ENCODE measurements at regions not wholly inside any gene's neighbourhood (a gene's known extent, or its start where the extent isn't known, plus 50 kb on each side); places are given as distances from the start of the nearest gene placed in this dataset.

- intact Hi-C loops (cut with micrococcal nuclease): no loop called here
- H3K36me3 Mint-ChIP-seq: no peaks in the 10 kb centered on the region
- H3K27ac Mint-ChIP-seq: no peak overlapping the region
- DNase-seq: no peak
- H3K4me1 Mint-ChIP-seq: no peaks in the 10 kb centered on the region
- 80% methylated on average over 7 of the region's 7 CpGs for WGBS (ENCODE audit: insufficient coverage)
- no peak for TF ChIP-seq CTCF (IDR thresholded peaks at IDR 0.05)
- Histone ChIP-seq H3K4me1 (ENCODE audit: control insufficient read depth, insufficient read depth, low read length) (no peaks in the 10 kb centered on the region), H3K27me3 (ENCODE audit: control insufficient read depth, insufficient read depth, low read length) (no peaks in the 10 kb centered on the region), H3K4me3 (ENCODE audit: low read length) (no peak overlapping the region), H3K36me3 (ENCODE audit: control insufficient read depth, insufficient read depth, low read length) (no peaks in the 10 kb centered on the region), H3K9me3 (ENCODE audit: control insufficient read depth, insufficient read depth, low read length) (no peaks in the 10 kb centered on the region), H3K27ac (ENCODE audit: low read length) (no peak overlapping the region)
- no peaks in the 10 kb centered on the region for H3K27me3 Mint-ChIP-seq (ENCODE audit: low read depth in 2 of 2)
- H3K4me3 Mint-ChIP-seq: no peak overlapping the region
- no peak for ATAC-seq
- H3K9me3 Mint-ChIP-seq: peaks cover 0 to 6% of the 10 kb centered on the region in 2 donors
Observed at GRCh38 chr10:64011912-64012714, 490.9 kb downstream of the REEP3 start.

- Mint-ChIP-seq H3K27ac (no peak overlapping the region), H3K9me3 (peaks cover 3 to 6% of the 10 kb centered on the region in 2 donors), H3K4me1 (no peaks in the 10 kb centered on the region), H3K36me3 (no peaks in the 10 kb centered on the region), H3K4me3 (no peak overlapping the region), H3K27me3 (ENCODE audit: low read depth in 2 of 2) (no peaks in the 10 kb centered on the region)
- no peak for TF ChIP-seq CTCF (IDR thresholded peaks at IDR 0.05)
- H3K4me1 ChIP-seq (ENCODE audit: control insufficient read depth, insufficient read depth, low read length): no peaks in the 10 kb centered on the region
- H3K4me3 ChIP-seq (ENCODE audit: low read length): no peak overlapping the region
- H3K27ac ChIP-seq (ENCODE audit: low read length): no peak overlapping the region
- no peaks in the 10 kb centered on the region for H3K27me3 ChIP-seq (ENCODE audit: control insufficient read depth, insufficient read depth, low read length)
- ATAC-seq (no peak), DNase-seq (no peak)
- WGBS (ENCODE audit: insufficient coverage): 88% methylated on average over 1 of the region's 1 CpG
- intact Hi-C loops (cut with micrococcal nuclease): no loop called here
- H3K36me3 ChIP-seq (ENCODE audit: control insufficient read depth, insufficient read depth, low read length): no peaks in the 10 kb centered on the region
- no peaks in the 10 kb centered on the region for H3K9me3 ChIP-seq (ENCODE audit: control insufficient read depth, insufficient read depth, low read length)
Observed at GRCh38 chr10:64014281-64014680, 493.1 kb downstream of the REEP3 start.

GRCh38 chr10:64023926-64024470 is 502.8 kb downstream of the REEP3 start:
- WGBS (ENCODE audit: insufficient coverage): 86% methylated on average over 4 of the region's 4 CpGs
- no peak for TF ChIP-seq CTCF (IDR thresholded peaks at IDR 0.05)
- H3K36me3 ChIP-seq (ENCODE audit: control insufficient read depth, insufficient read depth, low read length): no peaks in the 10 kb centered on the region
- no peaks in the 10 kb centered on the region for H3K9me3 ChIP-seq (ENCODE audit: control insufficient read depth, insufficient read depth, low read length)
- no peaks in the 10 kb centered on the region for H3K4me1 ChIP-seq (ENCODE audit: control insufficient read depth, insufficient read depth, low read length)
- Mint-ChIP-seq H3K4me3 (no peak overlapping the region), H3K27me3 (ENCODE audit: low read depth in 2 of 2) (no peaks in the 10 kb centered on the region), H3K9me3 (peaks cover 0 to 2% of the 10 kb centered on the region in 2 donors), H3K36me3 (no peaks in the 10 kb centered on the region), H3K4me1 (no peaks in the 10 kb centered on the region), H3K27ac (no peak overlapping the region)
- H3K4me3 ChIP-seq (ENCODE audit: low read length): no peak overlapping the region
- no peak for ATAC-seq
- intact Hi-C loops (cut with micrococcal nuclease): no loop called here
- H3K27ac ChIP-seq (ENCODE audit: low read length): no peak overlapping the region
- H3K27me3 ChIP-seq (ENCODE audit: control insufficient read depth, insufficient read depth, low read length): no peaks in the 10 kb centered on the region
- DNase-seq: no peak

Data from natural killer cell (primary cell).